GM12873 (cell line): ENCODE measurements at regions not wholly inside any gene's neighbourhood (a gene's known extent, or its start where the extent isn't known, plus 50 kb on each side); places are given as distances from the start of the nearest gene placed in this dataset.

Experiments used
- CTCF ChIP-seq: IDR thresholded peaks from 2 replicates; pipeline ENCODE4 v1.5.1; 2012; ENCODE audit warnings: low read depth, mild to moderate bottlenecking, moderate library complexity, low read length, control low read depth; ENCODE audit not compliant: insufficient read depth; ENCODE audit errors: missing control alignments

GRCh38 chr12:33825442-33825841 lies 196.9 kb upstream of the ALG10 start:
- no peak for TF ChIP-seq CTCF

- no peak for TF ChIP-seq CTCF
These were observed 196.2 kb upstream of the ALG10 start for GRCh38 chr12:33825986-33826602.

DNA sequence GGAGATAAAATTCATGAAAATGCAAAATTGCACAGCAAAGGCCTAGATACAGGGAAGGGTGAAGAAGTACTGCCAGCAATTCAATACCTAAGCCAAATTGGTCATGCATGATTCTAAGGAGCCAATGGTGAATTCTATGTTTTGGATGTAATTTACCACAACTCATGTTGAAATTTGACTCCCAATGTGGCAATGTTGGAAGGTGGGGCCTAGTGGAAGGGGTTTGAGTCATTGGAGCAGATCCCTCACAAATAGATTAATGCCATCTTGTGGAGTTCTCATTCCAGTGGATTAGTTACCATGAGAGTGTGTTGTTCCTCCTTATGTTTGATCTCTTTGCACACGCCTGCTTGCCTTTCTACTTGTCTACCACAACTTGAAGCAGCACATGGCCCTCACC lies 194.0 kb upstream of the ALG10 start:
- TF ChIP-seq CTCF, result no peak

DNA sequence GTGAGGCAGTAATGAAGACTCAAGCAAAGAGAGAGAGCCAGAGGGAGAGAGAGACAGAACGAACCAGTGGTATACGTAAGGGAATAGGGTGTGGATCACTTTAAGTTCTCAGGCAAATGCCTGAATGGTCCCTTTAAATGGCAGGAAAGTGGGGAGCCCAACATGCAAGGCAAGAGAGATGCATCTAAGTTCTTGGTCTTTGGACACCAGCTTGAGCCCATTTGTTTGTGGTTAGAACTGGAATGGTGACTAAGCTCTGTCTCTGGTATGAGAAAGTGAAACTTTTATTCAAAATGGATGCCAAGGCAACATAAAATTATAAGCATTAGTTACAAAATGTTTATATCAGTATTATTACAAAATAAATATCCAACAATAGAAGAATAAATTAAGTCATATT lies 192.2 kb upstream of the ALG10 start:
- no peak for TF ChIP-seq CTCF

- no peak for TF ChIP-seq CTCF
These were observed 189.4 kb upstream of the ALG10 start for GRCh38 chr12:33832900-33833299.

- TF ChIP-seq CTCF, result no peak
These were observed 187.6 kb upstream of the ALG10 start for GRCh38 chr12:33834672-33835071.

DNA sequence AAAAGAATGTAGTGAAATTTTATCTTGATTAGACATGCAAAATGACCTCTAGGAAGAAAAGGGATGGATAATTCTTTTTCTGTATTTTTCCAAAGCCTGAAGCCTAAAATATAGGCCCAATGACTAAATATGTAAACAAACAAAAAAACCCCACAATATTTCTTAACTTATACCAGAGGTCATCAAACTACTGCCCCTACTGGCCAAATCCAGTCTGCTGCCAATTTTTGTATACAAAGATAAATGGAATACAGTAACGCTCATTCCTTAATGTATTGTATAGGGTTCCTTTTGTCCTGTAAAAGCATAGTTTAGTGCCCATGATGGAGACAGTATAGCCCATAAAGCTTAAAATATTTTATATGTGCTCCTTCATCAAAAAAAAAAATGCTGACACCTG lies 145.7 kb upstream of the ALG10 start:
- TF ChIP-seq CTCF, result no peak
